ENCODE measurements at regions not wholly inside any gene's neighbourhood (a gene's known extent, or its start where the extent isn't known, plus 50 kb on each side); places are given as distances from the start of the nearest gene placed in this dataset.

DNA sequence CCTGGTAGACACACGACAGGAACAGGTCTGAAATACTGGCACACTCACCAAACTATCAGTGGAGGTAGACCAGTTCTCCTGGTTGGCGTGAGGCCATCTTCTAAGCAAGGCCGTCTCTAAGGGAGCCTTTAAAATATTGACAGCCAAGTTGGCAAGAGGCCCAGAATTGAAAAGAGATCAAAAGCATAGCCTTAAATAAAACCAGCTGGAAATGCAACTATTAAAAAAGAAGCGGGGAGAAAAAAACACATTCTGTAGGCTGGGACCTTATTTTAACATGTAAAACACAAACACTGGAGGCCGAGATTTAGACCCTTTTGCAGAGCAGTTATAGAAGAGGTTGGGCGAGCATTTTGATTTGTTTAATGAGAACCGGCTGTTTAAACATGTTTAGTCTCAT, 233.0 kb upstream of the CLNK start:
- no peak overlapping the region for H3K4me3 ChIP-seq (ENCODE audit: low read depth, poor library complexity, severe bottlenecking)
- no peak for DNase-seq (ENCODE audit: low spot score in 2 of 2)
- WGBS, 2 donors = 6 to 18% methylated on average over 7 of the region's 7 CpGs
- TF ChIP-seq, protein P1, sequence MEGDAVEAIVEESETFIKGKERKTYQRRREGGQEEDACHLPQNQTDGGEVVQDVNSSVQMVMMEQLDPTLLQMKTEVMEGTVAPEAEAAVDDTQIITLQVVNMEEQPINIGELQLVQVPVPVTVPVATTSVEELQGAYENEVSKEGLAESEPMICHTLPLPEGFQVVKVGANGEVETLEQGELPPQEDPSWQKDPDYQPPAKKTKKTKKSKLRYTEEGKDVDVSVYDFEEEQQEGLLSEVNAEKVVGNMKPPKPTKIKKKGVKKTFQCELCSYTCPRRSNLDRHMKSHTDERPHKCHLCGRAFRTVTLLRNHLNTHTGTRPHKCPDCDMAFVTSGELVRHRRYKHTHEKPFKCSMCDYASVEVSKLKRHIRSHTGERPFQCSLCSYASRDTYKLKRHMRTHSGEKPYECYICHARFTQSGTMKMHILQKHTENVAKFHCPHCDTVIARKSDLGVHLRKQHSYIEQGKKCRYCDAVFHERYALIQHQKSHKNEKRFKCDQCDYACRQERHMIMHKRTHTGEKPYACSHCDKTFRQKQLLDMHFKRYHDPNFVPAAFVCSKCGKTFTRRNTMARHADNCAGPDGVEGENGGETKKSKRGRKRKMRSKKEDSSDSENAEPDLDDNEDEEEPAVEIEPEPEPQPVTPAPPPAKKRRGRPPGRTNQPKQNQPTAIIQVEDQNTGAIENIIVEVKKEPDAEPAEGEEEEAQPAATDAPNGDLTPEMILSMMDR (IDR thresholded peaks at IDR 0.05) = no peak
- TF ChIP-seq POLR2A (IDR thresholded peaks at IDR 0.05) = no peak
- intact Hi-C loops (cut with DNase I; ENCODE audit: low total_unique reads) = no loop called here

DNA sequence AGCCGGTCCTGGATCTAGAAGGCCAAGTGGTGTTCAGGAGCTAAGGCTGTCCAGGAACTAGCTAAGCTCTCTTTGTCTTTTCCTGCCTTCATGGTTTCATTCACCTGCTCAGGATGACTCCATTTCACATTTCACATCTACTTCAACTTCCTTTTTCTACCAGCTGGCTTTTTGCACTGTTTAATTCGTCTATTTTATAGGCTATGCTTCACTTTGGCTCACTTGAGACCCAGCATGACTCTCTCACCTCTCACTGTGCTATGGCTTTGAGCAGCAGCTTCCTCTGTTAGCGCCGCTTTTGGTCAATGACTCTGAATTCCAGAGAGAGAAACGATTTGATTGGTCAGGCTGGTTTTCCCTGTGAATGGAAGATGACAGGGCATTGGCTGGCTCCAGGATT, 213.5 kb upstream of the CLNK start:
- 89 to 91% methylated on average over 5 of the region's 5 CpGs for WGBS, 2 donors
- TF ChIP-seq POLR2A (IDR thresholded peaks at IDR 0.05) = no peak
- TF ChIP-seq, protein P1 (IDR thresholded peaks at IDR 0.05) = no peak
- intact Hi-C loops (cut with DNase I; ENCODE audit: low total_unique reads) = no loop called here
- no peak for DNase-seq (ENCODE audit: low spot score in 2 of 2)
- no peak overlapping the region for H3K4me3 ChIP-seq (ENCODE audit: low read depth, poor library complexity, severe bottlenecking)

DNA sequence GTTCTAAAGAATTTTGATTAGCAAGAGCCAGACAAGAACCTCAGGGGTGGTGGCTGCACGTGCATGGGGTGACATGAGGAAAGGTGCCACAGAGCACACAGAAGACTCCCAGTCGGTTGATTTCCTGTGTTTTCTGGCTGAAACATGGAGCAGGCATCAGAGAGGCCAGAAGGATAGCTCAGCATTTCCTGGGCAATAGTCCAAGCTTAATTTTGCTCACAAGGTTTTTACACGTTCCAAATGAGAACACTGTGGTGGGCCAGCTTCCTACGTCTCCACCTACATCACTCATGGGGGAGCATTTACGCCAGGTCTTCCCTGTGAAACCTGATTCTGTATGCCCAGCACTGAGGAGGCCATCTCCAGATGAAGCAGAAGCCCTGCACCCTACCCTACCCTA, 212.5 kb upstream of the CLNK start:
- intact Hi-C loops (cut with DNase I; ENCODE audit: low total_unique reads) = no loop called here
- no peak for DNase-seq (ENCODE audit: low spot score in 2 of 2)
- H3K4me3 ChIP-seq (ENCODE audit: low read depth, poor library complexity, severe bottlenecking) = no peak overlapping the region
- 52 to 62% methylated on average over 5 of the region's 5 CpGs for WGBS, 2 donors
- TF ChIP-seq, protein P1 (IDR thresholded peaks at IDR 0.05) = no peak
- TF ChIP-seq POLR2A (IDR thresholded peaks at IDR 0.05) = no peak

DNA sequence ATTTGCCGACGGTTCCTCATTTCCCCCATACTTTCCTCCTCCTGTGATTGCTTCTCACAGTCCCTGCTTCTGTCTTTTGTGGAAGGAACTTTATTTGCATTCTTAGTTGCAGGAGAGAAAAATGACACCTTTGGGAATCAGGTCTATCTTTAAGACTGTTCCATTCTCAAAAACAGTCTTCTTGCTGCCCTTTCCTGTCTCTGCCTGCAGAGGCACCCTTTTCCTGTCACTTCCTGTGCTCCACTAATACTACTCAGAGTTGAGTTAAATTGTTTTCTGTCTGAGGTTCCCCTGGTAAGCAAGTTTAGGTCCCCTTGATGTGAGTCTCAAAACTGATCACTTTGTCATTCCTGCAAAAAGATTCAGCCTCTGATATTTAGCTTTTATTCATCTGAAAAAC, 208.8 kb upstream of the CLNK start:
- H3K4me3 ChIP-seq (ENCODE audit: low read depth, poor library complexity, severe bottlenecking) = no peak overlapping the region
- WGBS, 2 donors = 74 to 82% methylated on average over 2 of the region's 2 CpGs
- intact Hi-C loops (cut with DNase I; ENCODE audit: low total_unique reads) = no loop called here
- no peak for TF ChIP-seq POLR2A (IDR thresholded peaks at IDR 0.05)
- TF ChIP-seq, protein P1 (IDR thresholded peaks at IDR 0.05) = no peak
- DNase-seq (ENCODE audit: low spot score in 2 of 2) = no peak

DNA sequence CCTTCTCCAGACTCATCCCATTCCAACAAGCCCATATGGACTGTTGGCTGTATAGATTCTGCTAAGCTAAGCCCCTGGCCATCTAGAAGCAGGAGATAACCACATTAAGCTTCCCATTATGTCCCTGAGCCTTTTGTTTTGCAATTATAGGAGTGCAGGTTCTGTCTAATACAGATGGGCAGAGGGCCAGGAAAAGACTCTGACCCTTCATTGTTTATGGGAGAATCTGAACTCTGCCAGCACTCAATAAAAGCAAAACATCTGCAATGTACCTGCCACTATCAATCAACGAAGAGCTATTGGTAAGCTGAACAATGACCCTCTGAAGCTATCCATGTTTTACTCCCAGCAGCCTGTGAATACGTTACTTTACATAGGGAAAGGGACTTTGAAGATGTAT, 207.3 kb upstream of the CLNK start:
- TF ChIP-seq, protein P1 (IDR thresholded peaks at IDR 0.05) = no peak
- TF ChIP-seq POLR2A (IDR thresholded peaks at IDR 0.05) = no peak
- no peak for DNase-seq (ENCODE audit: low spot score in 2 of 2)
- intact Hi-C loops (cut with DNase I; ENCODE audit: low total_unique reads) = no loop called here
- no peak overlapping the region for H3K4me3 ChIP-seq (ENCODE audit: low read depth, poor library complexity, severe bottlenecking)
- WGBS, 2 donors = 25 to 34% methylated on average over 2 of the region's 2 CpGs

DNA sequence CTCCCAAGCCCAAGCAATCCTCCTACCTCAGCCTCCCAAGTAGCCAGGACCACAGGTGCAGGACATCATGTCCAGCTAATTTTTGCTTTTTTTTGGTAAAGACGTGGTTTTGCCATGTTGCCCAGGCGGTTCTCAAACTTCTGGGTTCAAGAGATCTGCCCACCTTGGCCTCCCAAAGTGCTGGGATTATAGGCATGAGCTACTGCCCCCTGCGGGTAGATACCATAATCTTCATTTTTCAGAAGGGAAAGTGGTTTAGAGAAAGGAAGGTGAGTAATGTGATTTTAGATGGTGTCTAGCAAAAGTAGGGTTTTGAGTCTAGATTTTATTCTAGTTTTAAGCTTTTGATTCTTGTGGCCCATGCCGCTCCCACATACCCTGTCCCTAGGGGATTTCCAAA, 205.3 kb upstream of the CLNK start:
- no peak for DNase-seq (ENCODE audit: low spot score in 2 of 2)
- 81 to 92% methylated on average over 4 of the region's 4 CpGs for WGBS, 2 donors
- H3K4me3 ChIP-seq (ENCODE audit: low read depth, poor library complexity, severe bottlenecking) = no peak overlapping the region
- intact Hi-C loops (cut with DNase I; ENCODE audit: low total_unique reads) = no loop called here
- no peak for TF ChIP-seq POLR2A (IDR thresholded peaks at IDR 0.05)
- TF ChIP-seq, protein P1 (IDR thresholded peaks at IDR 0.05) = no peak
